ENCODE measurements at regions not wholly inside any gene's neighbourhood (a gene's known extent, or its start where the extent isn't known, plus 50 kb on each side); places are given as distances from the start of the nearest gene placed in this dataset.

GRCh38 chr15:38153781-38154180, 98.9 kb upstream of the SPRED1 start:
- H3K14ac ChIP-seq (ENCODE audit: insufficient read length): no peak overlapping the region
- H3K27ac ChIP-seq (ENCODE audit: low read depth, low read length): no peak overlapping the region
- ChIA-PET POLR2A (ENCODE audit: partially characterized antibody) (no interaction called here), CTCF (ENCODE audit: partially characterized antibody) (no interaction called here)
- H3K18ac ChIP-seq (ENCODE audit: extremely low read depth, low read length): no peak overlapping the region
- no peak overlapping the region for H2BK20ac ChIP-seq (ENCODE audit: low read length)
- no peak for FAIRE-seq
- no peaks in the 10 kb centered on the region for H3K23me2 ChIP-seq (ENCODE audit: low read depth, low read length)
- no peaks in the 10 kb centered on the region for H3K79me1 ChIP-seq (ENCODE audit: low read depth, low read length)
- H2BK15ac ChIP-seq (ENCODE audit: low read length): no peak overlapping the region
- no peak overlapping the region for H4K8ac ChIP-seq (ENCODE audit: extremely low read depth, insufficient read depth, low read length)
- H3K9ac ChIP-seq (replicated peaks in 1 of 4; ENCODE audit: extremely low read depth in 1 of 4, low read depth in 3 of 4, low read length in 3 of 4): no peak overlapping the region
- H3K4me3 ChIP-seq (ENCODE audit: extremely low read depth in 1 of 4, insufficient read depth in 2 of 4, low read depth in 3 of 4, low read length in 4 of 4): no peak overlapping the region
- H2BK12ac ChIP-seq (ENCODE audit: low read depth, low read length): no peak overlapping the region
- H3K4me2 ChIP-seq (ENCODE audit: insufficient read depth in 1 of 2, low read depth in 2 of 2, low read length in 2 of 2): no peak overlapping the region
- no peaks in the 10 kb centered on the region for H3K27me3 ChIP-seq (replicated peaks in 1 of 4; ENCODE audit: control insufficient read depth in 3 of 4, extremely low read depth in 1 of 4, insufficient read depth in 3 of 4, low read length in 3 of 4)
- no peak overlapping the region for H3K56ac ChIP-seq (replicated peaks; ENCODE audit: insufficient read length, low read depth, low read length)
- H4K91ac ChIP-seq (replicated peaks; ENCODE audit: insufficient read length, low read length): no peak overlapping the region
- no peaks in the 10 kb centered on the region for H4K20me1 ChIP-seq (replicated peaks in 1 of 2; ENCODE audit: control insufficient read depth in 1 of 2, insufficient read depth in 2 of 2, low read length in 2 of 2)
- H2AFZ ChIP-seq (ENCODE audit: low read length): no peak overlapping the region
- H3K9me3 ChIP-seq (ENCODE audit: insufficient read depth in 2 of 2, low read depth in 1 of 2, low read length in 1 of 2): peaks cover 0 to 6% of the 10 kb centered on the region in 2 experiments; a peak in 1 of 4 replicates
- no peaks in the 10 kb centered on the region for H3K36me3 ChIP-seq (ENCODE audit: control insufficient read depth in 2 of 4, insufficient read depth in 4 of 4, low read length in 3 of 4)
- no peak for DNase-seq (ENCODE audit: low read depth in 1 of 2, low spot score in 2 of 2)
- no peaks in the 10 kb centered on the region for H3K4me1 ChIP-seq (replicated peaks in 1 of 4; ENCODE audit: control insufficient read depth in 3 of 4, insufficient read depth in 4 of 4, low read length in 3 of 4)
- no peak overlapping the region for H3K4ac ChIP-seq (replicated peaks; ENCODE audit: insufficient read length, low read depth, low read length)
- H3K79me2 ChIP-seq (ENCODE audit: control insufficient read depth in 1 of 2, insufficient read depth in 2 of 2, low read length in 2 of 2): no peaks in the 10 kb centered on the region
- no peak overlapping the region for H4K5ac ChIP-seq (ENCODE audit: insufficient read length, low read depth, low read length)
- H2BK5ac ChIP-seq (ENCODE audit: low read depth, low read length): no peak overlapping the region
- TF ChIP-seq GTF2F1 (IDR thresholded peaks at IDR 0.05; ENCODE audit: borderline replicate concordance, low read depth, low read length) (no peak), CTCF (IDR thresholded peaks at IDR 0.05; ENCODE audit: control extremely low read depth in 1 of 3, insufficient read depth in 1 of 3, low read depth in 1 of 3, low read length in 3 of 3) (no peak), RXRA (IDR thresholded peaks at IDR 0.05; ENCODE audit: insufficient read depth, low read depth, low read length) (no peak)
- TF ChIP-seq, protein P1, sequence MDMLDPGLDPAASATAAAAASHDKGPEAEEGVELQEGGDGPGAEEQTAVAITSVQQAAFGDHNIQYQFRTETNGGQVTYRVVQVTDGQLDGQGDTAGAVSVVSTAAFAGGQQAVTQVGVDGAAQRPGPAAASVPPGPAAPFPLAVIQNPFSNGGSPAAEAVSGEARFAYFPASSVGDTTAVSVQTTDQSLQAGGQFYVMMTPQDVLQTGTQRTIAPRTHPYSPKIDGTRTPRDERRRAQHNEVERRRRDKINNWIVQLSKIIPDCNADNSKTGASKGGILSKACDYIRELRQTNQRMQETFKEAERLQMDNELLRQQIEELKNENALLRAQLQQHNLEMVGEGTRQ (IDR thresholded peaks at IDR 0.05; ENCODE audit: low read length): no peak
- H3K23ac ChIP-seq (ENCODE audit: insufficient read length): no peak overlapping the region
- no peak overlapping the region for H2AK5ac ChIP-seq (ENCODE audit: low read depth, low read length)
- H2BK120ac ChIP-seq (replicated peaks; ENCODE audit: low read depth, low read length): no peak overlapping the region
